Stimulated activated naive CD8-positive, alpha-beta T cell treated with anti-CD3 and anti-CD28 coated beads, Interleukin-15, Interleukin-2, amounts not matched to agents 100 U/mL and 50 U/mL, for 24 hours (primary cell): ENCODE measurements at regions not wholly inside any gene's neighbourhood (a gene's known extent, or its start where the extent isn't known, plus 50 kb on each side); places are given as distances from the start of the nearest gene placed in this dataset.
"Not testable (repeated sequence)": the region's sequence is repeated elsewhere in the genome, so short reads cannot be mapped to it uniquely, and the experiment has no call there.

ENCODE experiments used
- ATAC-seq: fragments of 150-1000 bp; cut with Tn5 transposase; one replicate; pipeline ENCODE4 v1.10.0; 2021
- DNase-seq: peaks from one replicate; pipeline ENCODE4 v3.0.0; 2021

- ATAC-seq (no peak), DNase-seq (no peak)
Measured at GRCh38 chr2:17252258-17252657, 266.0 kb downstream of the RAD51AP2 start.

- ATAC-seq (no peak), DNase-seq (no peak)
Measured at GRCh38 chr2:17251171-17251570, 267.1 kb downstream of the RAD51AP2 start.

GRCh38 chr2:17249249-17249648 lies 269.0 kb downstream of the RAD51AP2 start:
- DNase-seq (no peak), ATAC-seq (no peak)

- ATAC-seq: no peak
- DNase-seq: no peak
Measured at GRCh38 chr2:17245906-17246305, 272.3 kb downstream of the RAD51AP2 start.

- ATAC-seq (no peak), DNase-seq (no peak)
Measured at GRCh38 chr2:17242813-17243485, 275.3 kb downstream of the RAD51AP2 start.

GRCh38 chr2:17239550-17239949 lies 278.7 kb downstream of the RAD51AP2 start:
- DNase-seq (no peak), ATAC-seq (no peak)

GRCh38 chr2:17235167-17235566 lies 283.1 kb downstream of the RAD51AP2 start:
- no peak for ATAC-seq
- DNase-seq: no peak

- DNase-seq (no peak), ATAC-seq (no peak)
Measured at GRCh38 chr2:17232776-17233556, 285.3 kb downstream of the RAD51AP2 start.

GRCh38 chr2:17231394-17231965 lies 286.8 kb downstream of the RAD51AP2 start:
- no peak for ATAC-seq

GRCh38 chr2:17229414-17229813 lies 288.8 kb downstream of the RAD51AP2 start:
- no peak for ATAC-seq
- no peak for DNase-seq

More at GRCh38 chr2:17231394-17231965, 286.8 kb downstream of the RAD51AP2 start:
- no peak for DNase-seq

- DNase-seq (no peak), ATAC-seq (no peak)
Measured at GRCh38 chr2:17228461-17228860, 289.8 kb downstream of the RAD51AP2 start.

GRCh38 chr2:17227856-17228255 lies 290.4 kb downstream of the RAD51AP2 start:
- ATAC-seq: no peak

GRCh38 chr2:17226941-17227490 lies 291.2 kb downstream of the RAD51AP2 start:
- no peak for DNase-seq

More at GRCh38 chr2:17227856-17228255, 290.4 kb downstream of the RAD51AP2 start:
- no peak for DNase-seq

GRCh38 chr2:17223211-17223610 lies 295.0 kb downstream of the RAD51AP2 start:
- ATAC-seq: no peak
- no peak for DNase-seq

More at GRCh38 chr2:17226941-17227490, 291.2 kb downstream of the RAD51AP2 start:
- ATAC-seq: no peak

GRCh38 chr2:17208511-17208910 lies 309.7 kb downstream of the RAD51AP2 start:
- ATAC-seq (no peak), DNase-seq (no peak)

- no peak for ATAC-seq
- no peak for DNase-seq
Measured at GRCh38 chr2:17206771-17207170, 311.5 kb downstream of the RAD51AP2 start.

- not testable (repeated sequence) for DNase-seq, ATAC-seq
Measured at GRCh38 chr2:17204214-17204613, 314.0 kb downstream of the RAD51AP2 start.

GRCh38 chr2:17202628-17203027 lies 315.6 kb downstream of the RAD51AP2 start:
- not testable (repeated sequence) for ATAC-seq, DNase-seq

GRCh38 chr2:17199741-17200140 lies 318.5 kb downstream of the RAD51AP2 start:
- ATAC-seq (no peak), DNase-seq (no peak)

GRCh38 chr2:17196380-17196779 lies 321.9 kb downstream of the RAD51AP2 start:
- DNase-seq: no peak

GRCh38 chr2:17195016-17195415 lies 323.2 kb downstream of the RAD51AP2 start:
- no peak for ATAC-seq
- no peak for DNase-seq

More at GRCh38 chr2:17196380-17196779, 321.9 kb downstream of the RAD51AP2 start:
- no peak for ATAC-seq

GRCh38 chr2:17194083-17194482 lies 324.2 kb downstream of the RAD51AP2 start:
- DNase-seq: no peak
- no peak for ATAC-seq

GRCh38 chr2:17193433-17193890 lies 324.8 kb downstream of the RAD51AP2 start:
- not testable (repeated sequence) for DNase-seq, ATAC-seq
